ENCODE measurements at regions not wholly inside any gene's neighbourhood (a gene's known extent, or its start where the extent isn't known, plus 50 kb on each side); places are given as distances from the start of the nearest gene placed in this dataset.

- Mint-ChIP-seq H3K4me1 (peaks cover 3 to 5% of the 10 kb centered on the region in 2 experiments; a peak in 1 of 4 replicates), H3K27ac (no peak overlapping the region), H3K27me3 (ENCODE audit: low read depth) (no peaks in the 10 kb centered on the region), H3K9me3 (no peaks in the 10 kb centered on the region), H3K36me3 (ENCODE audit: insufficient read depth in 1 of 3, low read depth in 3 of 3) (no peaks in the 10 kb centered on the region), H3K4me3 (no peak overlapping the region)
- no peak overlapping the region for H4K91ac ChIP-seq (ENCODE audit: insufficient read length, low read depth, low read length)
- H4K5ac ChIP-seq (ENCODE audit: insufficient read length, low read depth, low read length), result no peak overlapping the region
- no peak overlapping the region for H3K23ac ChIP-seq (ENCODE audit: insufficient read length, low read depth, low read length)
- H3K4ac ChIP-seq (ENCODE audit: low read depth, low read length), result no peak overlapping the region
- no peak overlapping the region for H2BK15ac ChIP-seq (ENCODE audit: low read depth, low read length)
- no peaks in the 10 kb centered on the region for H3K9me3 ChIP-seq (ENCODE audit: control insufficient read depth, low read depth, low read length)
- no peak overlapping the region for H3K56ac ChIP-seq (ENCODE audit: insufficient read length, low read depth, low read length)
- H3K4me1 ChIP-seq (ENCODE audit: insufficient read depth, low read length), result no peaks in the 10 kb centered on the region
- DNase-seq, result no peak
- H2BK5ac ChIP-seq (ENCODE audit: insufficient read length, low read length), result no peak overlapping the region
- H2BK12ac ChIP-seq (ENCODE audit: insufficient read length, low read depth, low read length), result no peak overlapping the region
- no peak for TF ChIP-seq CTCF (conservative IDR thresholded peaks at IDR 0.05)
- H3K4me2 ChIP-seq (ENCODE audit: insufficient read depth, insufficient read length, low read length), result no peak overlapping the region
- no peak overlapping the region for H2BK20ac ChIP-seq (ENCODE audit: low read depth, low read length, poor library complexity, severe bottlenecking)
- H3K79me1 ChIP-seq (ENCODE audit: insufficient read depth, low read depth, low read length, poor library complexity, severe bottlenecking), result no peaks in the 10 kb centered on the region
- H3T11ph ChIP-seq (ENCODE audit: low read length), result no peak overlapping the region
- H3K9ac ChIP-seq (ENCODE audit: extremely low read depth, insufficient read length, low read length), result no peak overlapping the region
- H2BK120ac ChIP-seq (ENCODE audit: low read depth, low read length, poor library complexity, severe bottlenecking), result no peak overlapping the region
- no peaks in the 10 kb centered on the region for H3K27me3 ChIP-seq (ENCODE audit: insufficient read depth, low read length)
- H3K27ac ChIP-seq (ENCODE audit: insufficient read length, low read depth, low read length), result no peak overlapping the region
- no peaks in the 10 kb centered on the region for H3K79me2 ChIP-seq (ENCODE audit: insufficient read depth, low read length)
- no peak overlapping the region for H3K18ac ChIP-seq (ENCODE audit: insufficient read length, low read depth, low read length)
- no peak overlapping the region for H2AK5ac ChIP-seq (ENCODE audit: insufficient read length, low read length)
- H2AFZ ChIP-seq (ENCODE audit: low read length), result no peak overlapping the region
- H3K14ac ChIP-seq (ENCODE audit: insufficient read depth, low read length), result no peak overlapping the region
- no CpG with 5 or more reads among the region's 1 CpG for WGBS (ENCODE audit: extremely low coverage, insufficient read length, low lambda C conversion rate)
- no peaks in the 10 kb centered on the region for H4K20me1 ChIP-seq (ENCODE audit: control insufficient read depth, insufficient read depth, insufficient read length)
- no peak overlapping the region for H4K8ac ChIP-seq (replicated peaks; ENCODE audit: insufficient read length, low read depth, low read length)
- H3K23me2 ChIP-seq (ENCODE audit: insufficient read length, low read depth, low read length, poor library complexity, severe bottlenecking), result no peaks in the 10 kb centered on the region
Measured at GRCh38 chr6:8628736-8629135, 193.4 kb upstream of the SLC35B3 start.

Data from H9 (cell line).